GM12872 (cell line): ENCODE measurements at regions not wholly inside any gene's neighbourhood (a gene's known extent, or its start where the extent isn't known, plus 50 kb on each side); places are given as distances from the start of the nearest gene placed in this dataset.

Experiments
- CTCF ChIP-seq: IDR thresholded peaks from 3 replicates; pipeline ENCODE4 v1.5.1; 2011; ENCODE audit warnings: low read depth, mild to moderate bottlenecking, low read length, moderate library complexity; ENCODE audit not compliant: insufficient read depth

GRCh38 chr6:39995633-39996032 lies 61.4 kb upstream of the MOCS1 start:
- TF ChIP-seq CTCF = no peak

GRCh38 chr6:39992861-39993622 lies 58.8 kb upstream of the MOCS1 start:
- TF ChIP-seq CTCF = no peak
